ENCODE measurements at regions not wholly inside any gene's neighbourhood (a gene's known extent, or its start where the extent isn't known, plus 50 kb on each side); places are given as distances from the start of the nearest gene placed in this dataset.

DNA sequence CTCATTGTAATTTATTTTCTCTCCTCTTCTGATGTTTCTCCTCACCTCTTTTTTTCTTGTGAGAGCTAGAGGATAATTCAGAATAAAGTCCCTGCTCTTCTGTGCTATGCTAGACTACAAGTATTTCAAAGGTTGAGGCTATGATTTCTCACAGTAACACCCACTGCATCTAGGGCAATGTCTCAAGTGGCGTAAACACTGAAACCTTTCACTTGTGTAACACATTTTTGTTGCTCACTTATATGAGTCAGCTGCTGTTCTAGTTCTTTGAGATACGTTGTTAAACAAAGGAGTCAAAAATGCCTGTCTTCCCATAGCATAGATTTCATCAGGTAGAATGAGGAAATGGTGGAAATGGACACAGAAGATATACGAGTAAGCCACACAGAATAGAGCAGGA is 305.1 kb upstream of the PITRM1 start:
- no peak for DNase-seq (ENCODE audit: low spot score)
- no peak for TF ChIP-seq CTCF (IDR thresholded peaks at IDR 0.05)
- no peak overlapping the region for H3K27ac ChIP-seq
- no peak overlapping the region for H3K4me3 ChIP-seq

- TF ChIP-seq CTCF (IDR thresholded peaks at IDR 0.05): no peak
- Histone ChIP-seq H3K4me3 (no peak overlapping the region), H3K27ac (no peak overlapping the region)
- DNase-seq (ENCODE audit: low spot score): no peak
These were observed 304.3 kb upstream of the PITRM1 start for GRCh38 chr10:3476640-3477448.

GRCh38 chr10:3476186-3476585 is 303.6 kb upstream of the PITRM1 start:
- Histone ChIP-seq H3K27ac (no peak overlapping the region), H3K4me3 (no peak overlapping the region)
- DNase-seq (ENCODE audit: low spot score): no peak
- no peak for TF ChIP-seq CTCF (IDR thresholded peaks at IDR 0.05)

DNA sequence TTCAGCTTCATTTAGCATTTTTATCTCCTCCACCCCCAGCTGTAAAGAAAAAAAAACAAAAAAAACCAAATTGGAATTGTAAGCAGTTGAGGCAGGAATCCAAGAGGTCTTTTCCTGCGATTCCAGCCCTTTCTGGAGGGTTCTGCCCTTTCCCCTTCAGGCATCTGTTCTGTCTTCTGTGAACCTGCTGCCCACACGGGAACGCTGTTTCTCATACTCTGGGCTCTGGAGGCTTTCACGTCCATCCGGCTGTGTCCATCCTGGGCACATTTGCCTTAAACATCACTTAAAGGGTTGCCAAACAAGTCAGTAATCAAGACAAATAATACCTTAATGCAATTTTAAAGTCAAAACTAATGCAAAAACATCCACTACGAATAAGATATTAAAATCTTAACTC is 302.8 kb upstream of the PITRM1 start:
- DNase-seq (ENCODE audit: low spot score): no peak
- no peak for TF ChIP-seq CTCF (IDR thresholded peaks at IDR 0.05)
- Histone ChIP-seq H3K4me3 (no peak overlapping the region), H3K27ac (no peak overlapping the region)

GRCh38 chr10:3474266-3474665 is 301.7 kb upstream of the PITRM1 start:
- H3K27ac ChIP-seq: no peak overlapping the region
- no peak overlapping the region for H3K4me3 ChIP-seq
- no peak for TF ChIP-seq CTCF (IDR thresholded peaks at IDR 0.05)
- DNase-seq (ENCODE audit: low spot score): no peak

DNA sequence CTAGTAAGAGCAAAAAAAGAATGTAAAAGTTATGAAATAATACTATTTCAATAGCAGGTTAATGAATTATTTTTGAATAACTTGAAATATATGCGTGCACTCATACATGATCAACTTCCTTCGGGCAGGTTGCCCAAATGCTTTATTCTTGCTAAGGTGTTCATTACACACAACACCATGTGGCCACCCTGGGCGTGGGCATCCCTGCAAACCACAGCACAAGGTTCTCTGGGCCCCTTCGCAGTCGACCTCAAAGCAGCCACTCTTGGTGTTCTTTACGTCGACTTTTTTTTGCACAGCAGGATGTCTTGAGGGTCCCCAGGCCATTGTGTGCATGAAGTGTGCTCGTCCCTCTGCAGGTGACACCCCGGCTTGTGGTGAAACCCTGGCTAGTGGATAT is 300.7 kb upstream of the PITRM1 start:
- no peak for TF ChIP-seq CTCF (IDR thresholded peaks at IDR 0.05)
- H3K4me3 ChIP-seq: no peak overlapping the region
- peak overlapping the region in 1 of 2 donors; percentile 27 for H3K27ac ChIP-seq
- no peak for DNase-seq (ENCODE audit: low spot score)
